Rectal smooth muscle tissue (tissue), 1 donor: ENCODE measurements at regions not wholly inside any gene's neighbourhood (a gene's known extent, or its start where the extent isn't known, plus 50 kb on each side); places are given as distances from the start of the nearest gene placed in this dataset.

Source experiments
- H3K27ac ChIP-seq: one replicate; pipeline ENCODE4 v1.7.0; 2013; ENCODE audit warnings: low read depth, low read length, inconsistent platforms
- H3K27me3 ChIP-seq: one replicate; pipeline ENCODE4 v1.7.0; 2013; ENCODE audit warnings: low read length; ENCODE audit not compliant: control insufficient read depth, insufficient read depth
- H3K36me3 ChIP-seq: one replicate; pipeline ENCODE4 v1.7.0; 2013; ENCODE audit warnings: low read length; ENCODE audit not compliant: control insufficient read depth, insufficient read depth
- H3K4me1 ChIP-seq: one replicate; pipeline ENCODE4 v1.7.0; 2013; ENCODE audit warnings: low read length; ENCODE audit not compliant: control insufficient read depth, insufficient read depth
- H3K4me3 ChIP-seq: one replicate; pipeline ENCODE4 v1.7.0; 2013; ENCODE audit warnings: low read length
- H3K9ac ChIP-seq: one replicate; pipeline ENCODE4 v1.7.0; 2013; ENCODE audit warnings: low read length

- no peaks in the 10 kb centered on the region for H3K4me1 ChIP-seq
- H3K4me3 ChIP-seq: no peak overlapping the region
- H3K27me3 ChIP-seq: no peaks in the 10 kb centered on the region
- no peak overlapping the region for H3K27ac ChIP-seq
- H3K36me3 ChIP-seq: no peaks in the 10 kb centered on the region
- no peak overlapping the region for H3K9ac ChIP-seq
These were observed 331.5 kb upstream of the TLE3 start for GRCh38 chr15:70429056-70429722.

- Histone ChIP-seq H3K27ac (no peak overlapping the region), H3K4me3 (no peak overlapping the region), H3K4me1 (no peaks in the 10 kb centered on the region), H3K9ac (no peak overlapping the region), H3K27me3 (no peaks in the 10 kb centered on the region), H3K36me3 (no peaks in the 10 kb centered on the region)
These were observed 330.6 kb upstream of the TLE3 start for GRCh38 chr15:70428211-70428822.

- H3K27ac ChIP-seq: no peak overlapping the region
- no peaks in the 10 kb centered on the region for H3K36me3 ChIP-seq
- no peaks in the 10 kb centered on the region for H3K4me1 ChIP-seq
- H3K27me3 ChIP-seq: no peaks in the 10 kb centered on the region
- no peak overlapping the region for H3K4me3 ChIP-seq
- H3K9ac ChIP-seq: no peak overlapping the region
These were observed 329.7 kb upstream of the TLE3 start for GRCh38 chr15:70427167-70428120.

GRCh38 chr15:70426096-70426821 lies 328.5 kb upstream of the TLE3 start:
- H3K4me3 ChIP-seq: no peak overlapping the region
- no peak overlapping the region for H3K9ac ChIP-seq
- H3K27ac ChIP-seq: no peak overlapping the region
- H3K36me3 ChIP-seq: no peaks in the 10 kb centered on the region
- H3K27me3 ChIP-seq: no peaks in the 10 kb centered on the region
- H3K4me1 ChIP-seq: no peaks in the 10 kb centered on the region

- Histone ChIP-seq H3K27ac (no peak overlapping the region), H3K27me3 (no peaks in the 10 kb centered on the region), H3K4me3 (no peak overlapping the region), H3K4me1 (no peaks in the 10 kb centered on the region), H3K36me3 (no peaks in the 10 kb centered on the region), H3K9ac (no peak overlapping the region)
These were observed 327.3 kb upstream of the TLE3 start for GRCh38 chr15:70424937-70425411.

GRCh38 chr15:70423267-70423666 lies 325.6 kb upstream of the TLE3 start:
- Histone ChIP-seq H3K27me3 (no peaks in the 10 kb centered on the region), H3K9ac (no peak overlapping the region), H3K27ac (no peak overlapping the region), H3K36me3 (no peaks in the 10 kb centered on the region), H3K4me1 (no peaks in the 10 kb centered on the region), H3K4me3 (no peak overlapping the region)

GRCh38 chr15:70422342-70422741 lies 324.6 kb upstream of the TLE3 start:
- H3K9ac ChIP-seq: no peak overlapping the region
- no peak overlapping the region for H3K4me3 ChIP-seq
- H3K27ac ChIP-seq: no peak overlapping the region
- no peaks in the 10 kb centered on the region for H3K4me1 ChIP-seq
- H3K36me3 ChIP-seq: no peaks in the 10 kb centered on the region
- H3K27me3 ChIP-seq: no peaks in the 10 kb centered on the region

- no peaks in the 10 kb centered on the region for H3K4me1 ChIP-seq
- no peak overlapping the region for H3K4me3 ChIP-seq
- H3K27me3 ChIP-seq: no peaks in the 10 kb centered on the region
- no peak overlapping the region for H3K27ac ChIP-seq
- no peak overlapping the region for H3K9ac ChIP-seq
- H3K36me3 ChIP-seq: no peaks in the 10 kb centered on the region
These were observed 323.3 kb upstream of the TLE3 start for GRCh38 chr15:70420948-70421482.

- Histone ChIP-seq H3K4me3 (no peak overlapping the region), H3K36me3 (no peaks in the 10 kb centered on the region), H3K9ac (no peak overlapping the region), H3K27ac (no peak overlapping the region), H3K4me1 (no peaks in the 10 kb centered on the region), H3K27me3 (no peaks in the 10 kb centered on the region)
These were observed 322.6 kb upstream of the TLE3 start for GRCh38 chr15:70420086-70420947.

GRCh38 chr15:70418943-70419342 lies 321.2 kb upstream of the TLE3 start:
- Histone ChIP-seq H3K27ac (no peak overlapping the region), H3K4me3 (no peak overlapping the region), H3K9ac (no peak overlapping the region), H3K36me3 (no peaks in the 10 kb centered on the region), H3K27me3 (no peaks in the 10 kb centered on the region), H3K4me1 (no peaks in the 10 kb centered on the region)

- H3K36me3 ChIP-seq: no peaks in the 10 kb centered on the region
- H3K27ac ChIP-seq: no peak overlapping the region
- no peak overlapping the region for H3K4me3 ChIP-seq
- no peaks in the 10 kb centered on the region for H3K4me1 ChIP-seq
- no peaks in the 10 kb centered on the region for H3K27me3 ChIP-seq
- no peak overlapping the region for H3K9ac ChIP-seq
These were observed 319.8 kb upstream of the TLE3 start for GRCh38 chr15:70417535-70417934.
